Ishikawa (cell line): ENCODE measurements at regions not wholly inside any gene's neighbourhood (a gene's known extent, or its start where the extent isn't known, plus 50 kb on each side); places are given as distances from the start of the nearest gene placed in this dataset.

ENCODE experiments used
- CREB1 ChIP-seq: IDR thresholded peaks from 2 replicates; pipeline ENCODE4 v1.6.1; 2012; ENCODE audit warnings: low read depth
- NFIC ChIP-seq: IDR thresholded peaks from 2 replicates; pipeline ENCODE4 v1.6.1; 2012
- TEAD4 ChIP-seq: IDR thresholded peaks from 2 replicates; pipeline ENCODE4 v1.6.1; 2012
- USF1 ChIP-seq: IDR thresholded peaks from 2 replicates; pipeline ENCODE4 v1.6.1; 2012
- YY1 ChIP-seq: IDR thresholded peaks from 2 replicates; pipeline ENCODE4 v1.6.1; 2012; ENCODE audit warnings: low read depth
- ZBTB7A ChIP-seq: IDR thresholded peaks from 2 replicates; pipeline ENCODE4 v1.6.1; 2012; ENCODE audit warnings: low read depth
- TF ChIP-seq, protein P1 (sequence below): IDR thresholded peaks from 2 replicates; pipeline ENCODE4 v1.6.1; 2012; ENCODE audit warnings: low read depth, mild to moderate bottlenecking
- TF ChIP-seq, protein P2 (sequence below): IDR thresholded peaks from 2 replicates; pipeline ENCODE4 v1.6.1; 2012

GRCh38 chr14:23805761-23806160 lies 147.8 kb upstream of the DHRS4 start:
- TF ChIP-seq CREB1 (no peak), ZBTB7A (no peak), NFIC (no peak), YY1 (no peak), USF1 (no peak), TEAD4 (no peak)
- TF ChIP-seq, protein P1, sequence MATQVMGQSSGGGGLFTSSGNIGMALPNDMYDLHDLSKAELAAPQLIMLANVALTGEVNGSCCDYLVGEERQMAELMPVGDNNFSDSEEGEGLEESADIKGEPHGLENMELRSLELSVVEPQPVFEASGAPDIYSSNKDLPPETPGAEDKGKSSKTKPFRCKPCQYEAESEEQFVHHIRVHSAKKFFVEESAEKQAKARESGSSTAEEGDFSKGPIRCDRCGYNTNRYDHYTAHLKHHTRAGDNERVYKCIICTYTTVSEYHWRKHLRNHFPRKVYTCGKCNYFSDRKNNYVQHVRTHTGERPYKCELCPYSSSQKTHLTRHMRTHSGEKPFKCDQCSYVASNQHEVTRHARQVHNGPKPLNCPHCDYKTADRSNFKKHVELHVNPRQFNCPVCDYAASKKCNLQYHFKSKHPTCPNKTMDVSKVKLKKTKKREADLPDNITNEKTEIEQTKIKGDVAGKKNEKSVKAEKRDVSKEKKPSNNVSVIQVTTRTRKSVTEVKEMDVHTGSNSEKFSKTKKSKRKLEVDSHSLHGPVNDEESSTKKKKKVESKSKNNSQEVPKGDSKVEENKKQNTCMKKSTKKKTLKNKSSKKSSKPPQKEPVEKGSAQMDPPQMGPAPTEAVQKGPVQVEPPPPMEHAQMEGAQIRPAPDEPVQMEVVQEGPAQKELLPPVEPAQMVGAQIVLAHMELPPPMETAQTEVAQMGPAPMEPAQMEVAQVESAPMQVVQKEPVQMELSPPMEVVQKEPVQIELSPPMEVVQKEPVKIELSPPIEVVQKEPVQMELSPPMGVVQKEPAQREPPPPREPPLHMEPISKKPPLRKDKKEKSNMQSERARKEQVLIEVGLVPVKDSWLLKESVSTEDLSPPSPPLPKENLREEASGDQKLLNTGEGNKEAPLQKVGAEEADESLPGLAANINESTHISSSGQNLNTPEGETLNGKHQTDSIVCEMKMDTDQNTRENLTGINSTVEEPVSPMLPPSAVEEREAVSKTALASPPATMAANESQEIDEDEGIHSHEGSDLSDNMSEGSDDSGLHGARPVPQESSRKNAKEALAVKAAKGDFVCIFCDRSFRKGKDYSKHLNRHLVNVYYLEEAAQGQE, result no peak
- TF ChIP-seq, protein P2, sequence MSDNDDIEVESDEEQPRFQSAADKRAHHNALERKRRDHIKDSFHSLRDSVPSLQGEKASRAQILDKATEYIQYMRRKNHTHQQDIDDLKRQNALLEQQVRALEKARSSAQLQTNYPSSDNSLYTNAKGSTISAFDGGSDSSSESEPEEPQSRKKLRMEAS, result no peak
